ENCODE measurements at regions not wholly inside any gene's neighbourhood (a gene's known extent, or its start where the extent isn't known, plus 50 kb on each side); places are given as distances from the start of the nearest gene placed in this dataset.

DNA sequence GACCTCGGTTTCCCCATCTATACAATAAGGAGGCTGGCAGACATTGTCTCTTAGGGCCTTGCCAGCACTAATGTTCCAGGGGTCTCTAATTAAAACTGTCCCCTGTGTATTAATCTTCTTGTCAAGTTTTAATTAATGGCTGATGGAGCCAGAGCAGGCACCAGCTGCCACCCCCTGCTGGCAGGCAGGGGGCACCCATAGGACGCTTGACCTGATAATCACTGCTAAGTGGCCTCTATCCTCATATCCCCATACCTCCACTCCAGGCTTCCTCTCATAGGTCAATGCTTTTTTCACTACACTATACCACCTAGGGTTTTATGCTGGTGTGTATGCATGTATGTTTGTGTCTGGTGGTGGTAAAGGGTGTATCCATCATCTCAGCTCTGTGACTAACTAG, 89.4 kb downstream of the EFNB1 start:
- TF ChIP-seq, protein P1, sequence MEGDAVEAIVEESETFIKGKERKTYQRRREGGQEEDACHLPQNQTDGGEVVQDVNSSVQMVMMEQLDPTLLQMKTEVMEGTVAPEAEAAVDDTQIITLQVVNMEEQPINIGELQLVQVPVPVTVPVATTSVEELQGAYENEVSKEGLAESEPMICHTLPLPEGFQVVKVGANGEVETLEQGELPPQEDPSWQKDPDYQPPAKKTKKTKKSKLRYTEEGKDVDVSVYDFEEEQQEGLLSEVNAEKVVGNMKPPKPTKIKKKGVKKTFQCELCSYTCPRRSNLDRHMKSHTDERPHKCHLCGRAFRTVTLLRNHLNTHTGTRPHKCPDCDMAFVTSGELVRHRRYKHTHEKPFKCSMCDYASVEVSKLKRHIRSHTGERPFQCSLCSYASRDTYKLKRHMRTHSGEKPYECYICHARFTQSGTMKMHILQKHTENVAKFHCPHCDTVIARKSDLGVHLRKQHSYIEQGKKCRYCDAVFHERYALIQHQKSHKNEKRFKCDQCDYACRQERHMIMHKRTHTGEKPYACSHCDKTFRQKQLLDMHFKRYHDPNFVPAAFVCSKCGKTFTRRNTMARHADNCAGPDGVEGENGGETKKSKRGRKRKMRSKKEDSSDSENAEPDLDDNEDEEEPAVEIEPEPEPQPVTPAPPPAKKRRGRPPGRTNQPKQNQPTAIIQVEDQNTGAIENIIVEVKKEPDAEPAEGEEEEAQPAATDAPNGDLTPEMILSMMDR (IDR thresholded peaks at IDR 0.05): no peak
- TF ChIP-seq ZFX (IDR thresholded peaks at IDR 0.05; ENCODE audit: borderline replicate concordance): no peak
